SU-DHL-6 (cell line): ENCODE measurements at regions not wholly inside any gene's neighbourhood (a gene's known extent, or its start where the extent isn't known, plus 50 kb on each side); places are given as distances from the start of the nearest gene placed in this dataset.

Experiments
- H2AFZ ChIP-seq: fragments of 200-600 bp; sonication (generic); 2 replicates; pipeline ENCODE4 v1.6.1; 2014; ENCODE audit warnings: low read depth, mild to moderate bottlenecking, moderate library complexity, mixed read lengths, antibody characterized with exemption, low read length; ENCODE audit not compliant: severe bottlenecking
- H3F3A ChIP-seq: fragments of 200-600 bp; shearing (Covaris generic); 2 replicates; pipeline ENCODE4 v1.6.0; 2016; ENCODE audit warnings: antibody characterized with exemption, mild to moderate bottlenecking; ENCODE audit not compliant: insufficient read depth
- H3K27ac ChIP-seq: fragments of 200-600 bp; sonication (generic); 2 replicates; pipeline ENCODE4 v1.5.1; 2016; ENCODE audit warnings: low read depth, mild to moderate bottlenecking, low read length, moderate library complexity, mixed read lengths
- H3K27me3 ChIP-seq: fragments of 200-600 bp; sonication (generic), shearing (Covaris generic); 2 replicates; pipeline ENCODE4 v1.6.0; 2014; ENCODE audit warnings: mild to moderate bottlenecking, low read length
- H3K36me3 ChIP-seq: fragments of 200-600 bp; sonication (generic); 2 replicates; pipeline ENCODE4 v1.6.1; 2014; ENCODE audit warnings: mild to moderate bottlenecking, low read length, mixed read lengths
- H3K4me2 ChIP-seq: fragments of 300-600, 200-600 bp; shearing (Covaris generic), sonication (generic); 2 replicates; pipeline ENCODE4 v1.6.0; 2014; ENCODE audit warnings: low read length, low read depth, mild to moderate bottlenecking; ENCODE audit not compliant: poor library complexity, severe bottlenecking
- H3K4me3 ChIP-seq: fragments of 200-600 bp; sonication (generic); 2 replicates; pipeline ENCODE4 v1.5.1; 2014; ENCODE audit warnings: antibody characterized with exemption, low read length, mild to moderate bottlenecking, mixed read lengths; ENCODE audit not compliant: insufficient read depth, poor library complexity, severe bottlenecking
- H3K79me2 ChIP-seq: fragments of 200-600 bp; sonication (generic); 2 replicates; pipeline ENCODE4 v1.6.1; 2014; ENCODE audit warnings: mild to moderate bottlenecking, low read length, moderate library complexity; ENCODE audit not compliant: insufficient read depth
- H3K9ac ChIP-seq: fragments of 200-600 bp; sonication (generic); 2 replicates; pipeline ENCODE4 v1.7.0; 2014; ENCODE audit warnings: mild to moderate bottlenecking, low read length
- H3K9me2 ChIP-seq: fragments of 200-600 bp; sonication (generic); replicated peaks from 2 replicates; pipeline ENCODE4 v1.6.1; 2014; ENCODE audit warnings: low read length; ENCODE audit not compliant: insufficient read depth
- H3K9me3 ChIP-seq: fragments of 200-600 bp; sonication (generic); 2 replicates; pipeline ENCODE4 v1.6.1; 2014; ENCODE audit warnings: low read length, mixed read lengths; ENCODE audit not compliant: insufficient read depth
- H4K20me1 ChIP-seq: fragments of 200-600 bp; sonication (generic); 2 replicates; pipeline ENCODE4 v1.6.1; 2014; ENCODE audit warnings: low read depth, mild to moderate bottlenecking, antibody characterized with exemption, low read length, moderate library complexity, mixed read lengths
- EZH2phosphoT487 ChIP-seq: fragments of 200-600 bp; sonication (generic), shearing (Covaris generic); conservative IDR thresholded peaks from 2 replicates; pipeline ENCODE4 v1.6.1; 2018; ENCODE audit warnings: mild to moderate bottlenecking, antibody characterized with exemption, low read length, moderate library complexity, mixed read lengths
- TF ChIP-seq, protein P1 (sequence below): fragments of 200-600 bp; sonication (generic); IDR thresholded peaks from one replicate; pipeline ENCODE4 v1.5.1; 2017; ENCODE audit warnings: antibody characterized with exemption, mild to moderate bottlenecking, low read length, moderate library complexity; ENCODE audit not compliant: insufficient read depth, poor library complexity, severe bottlenecking

DNA sequence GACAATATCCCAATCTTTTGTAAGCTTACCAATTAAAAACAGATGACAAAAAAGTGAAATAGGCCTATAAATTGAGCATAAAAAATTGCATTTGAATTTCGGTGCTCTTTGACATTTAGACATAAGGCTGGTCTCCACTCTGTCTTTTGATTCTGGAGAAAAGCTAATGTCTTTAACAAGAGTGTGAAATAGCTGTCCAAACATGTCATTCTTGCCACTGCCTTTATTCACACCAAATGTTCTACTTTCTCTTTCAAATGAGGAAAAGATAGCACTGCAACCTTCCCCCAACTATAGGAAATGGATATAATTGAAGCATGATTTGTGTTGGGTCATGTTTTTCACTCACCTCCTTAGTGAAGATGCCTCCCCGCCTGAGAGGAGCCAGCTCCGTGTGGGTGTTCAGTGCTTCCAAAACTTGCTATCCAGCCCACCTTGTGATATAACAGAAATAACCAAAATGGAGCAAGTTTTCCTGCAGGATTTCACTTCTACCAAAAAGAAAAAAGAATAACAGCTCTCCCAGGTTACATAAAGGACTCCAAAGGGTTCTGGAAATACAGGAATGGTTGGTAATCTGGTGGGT, 55.2 kb upstream of the STK32A start:
- TF ChIP-seq, protein P1, sequence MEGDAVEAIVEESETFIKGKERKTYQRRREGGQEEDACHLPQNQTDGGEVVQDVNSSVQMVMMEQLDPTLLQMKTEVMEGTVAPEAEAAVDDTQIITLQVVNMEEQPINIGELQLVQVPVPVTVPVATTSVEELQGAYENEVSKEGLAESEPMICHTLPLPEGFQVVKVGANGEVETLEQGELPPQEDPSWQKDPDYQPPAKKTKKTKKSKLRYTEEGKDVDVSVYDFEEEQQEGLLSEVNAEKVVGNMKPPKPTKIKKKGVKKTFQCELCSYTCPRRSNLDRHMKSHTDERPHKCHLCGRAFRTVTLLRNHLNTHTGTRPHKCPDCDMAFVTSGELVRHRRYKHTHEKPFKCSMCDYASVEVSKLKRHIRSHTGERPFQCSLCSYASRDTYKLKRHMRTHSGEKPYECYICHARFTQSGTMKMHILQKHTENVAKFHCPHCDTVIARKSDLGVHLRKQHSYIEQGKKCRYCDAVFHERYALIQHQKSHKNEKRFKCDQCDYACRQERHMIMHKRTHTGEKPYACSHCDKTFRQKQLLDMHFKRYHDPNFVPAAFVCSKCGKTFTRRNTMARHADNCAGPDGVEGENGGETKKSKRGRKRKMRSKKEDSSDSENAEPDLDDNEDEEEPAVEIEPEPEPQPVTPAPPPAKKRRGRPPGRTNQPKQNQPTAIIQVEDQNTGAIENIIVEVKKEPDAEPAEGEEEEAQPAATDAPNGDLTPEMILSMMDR = no peak
- TF ChIP-seq EZH2phosphoT487 = no peak
- Histone ChIP-seq H2AFZ (no peak overlapping the region), H3F3A (no peaks in the 10 kb centered on the region)

DNA sequence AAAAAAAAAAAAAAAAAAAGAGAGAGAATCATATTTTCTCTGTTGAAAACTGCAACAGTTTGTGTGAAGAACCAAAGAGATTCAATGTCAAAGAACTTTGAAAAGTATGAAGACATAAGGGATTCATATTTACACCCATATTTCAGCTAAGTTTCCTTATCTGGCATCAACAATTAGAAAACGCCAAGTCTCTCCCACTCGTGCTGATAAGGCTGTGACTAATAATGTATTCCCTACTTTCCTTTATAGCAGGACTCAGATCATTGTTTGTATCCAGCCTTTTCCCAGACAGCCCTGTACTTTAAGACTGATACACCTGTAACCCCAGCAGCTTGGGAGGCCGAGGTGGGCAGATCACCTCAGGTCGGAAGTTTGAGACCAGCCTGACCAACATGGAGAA, 54.1 kb upstream of the STK32A start:
- Histone ChIP-seq H3K27ac (no peak overlapping the region), H3K4me3 (no peak overlapping the region), H3K9ac (no peak overlapping the region), H3K27me3 (no peaks in the 10 kb centered on the region), H3K9me2 (no peaks in the 10 kb centered on the region), H3K4me2 (no peak overlapping the region), H3K36me3 (no peaks in the 10 kb centered on the region), H3K79me2 (no peaks in the 10 kb centered on the region), H3F3A (no peaks in the 10 kb centered on the region), H2AFZ (no peak overlapping the region), H3K9me3 (no peaks in the 10 kb centered on the region), H4K20me1 (no peaks in the 10 kb centered on the region)
- TF ChIP-seq EZH2phosphoT487 = no peak
- TF ChIP-seq, protein P1 = no peak

More for the DNA sequence above, 55.2 kb upstream of the STK32A start:
- H3K36me3 ChIP-seq = no peaks in the 10 kb centered on the region
- H3K9ac ChIP-seq = no peak overlapping the region
- no peaks in the 10 kb centered on the region for H3K27me3 ChIP-seq
- H3K9me2 ChIP-seq = no peaks in the 10 kb centered on the region
- no peak overlapping the region for H3K4me3 ChIP-seq
- H3K9me3 ChIP-seq = no peaks in the 10 kb centered on the region
- no peak overlapping the region for H3K27ac ChIP-seq
- H3K79me2 ChIP-seq = no peaks in the 10 kb centered on the region
- no peaks in the 10 kb centered on the region for H4K20me1 ChIP-seq
- H3K4me2 ChIP-seq = no peak overlapping the region
